ENCODE measurements at regions not wholly inside any gene's neighbourhood (a gene's known extent, or its start where the extent isn't known, plus 50 kb on each side); places are given as distances from the start of the nearest gene placed in this dataset.
A peak's percentile ranks its signal among the peaks of the same experiment; 100 is the strongest.
"Not testable (repeated sequence)": the region's sequence is repeated elsewhere in the genome, so short reads cannot be mapped to it uniquely, and the experiment has no call there.

- DNase-seq: peak; percentile 73
These were observed 485.3 kb downstream of the UQCRFS1 start for GRCh38 chr19:28727480-28728159.

GRCh38 chr19:28726533-28727479 is 486.1 kb downstream of the UQCRFS1 start:
- DNase-seq: peak; percentile 2

DNA sequence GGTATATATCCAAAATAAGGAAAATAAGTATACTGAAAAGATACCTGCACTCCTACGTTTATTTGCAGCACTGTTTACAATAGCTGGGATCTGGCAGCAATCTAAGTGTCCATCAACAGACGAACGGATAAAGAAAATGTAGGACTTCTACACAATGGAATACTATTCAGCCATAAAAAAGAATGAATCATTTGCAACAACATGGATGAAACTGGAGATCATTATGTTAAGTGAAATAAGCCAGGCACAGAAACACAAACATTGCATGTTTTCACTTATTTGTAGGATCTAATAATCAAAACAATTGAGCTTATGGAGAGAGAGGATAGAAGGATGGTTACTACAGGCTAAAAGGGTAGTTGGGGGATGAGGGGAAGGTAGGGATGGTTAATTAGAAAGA is 494.0 kb downstream of the UQCRFS1 start:
- DNase-seq: no peak

GRCh38 chr19:28715157-28715556 is 497.8 kb downstream of the UQCRFS1 start:
- DNase-seq: no peak

GRCh38 chr19:28711411-28711810 is 501.5 kb downstream of the UQCRFS1 start:
- DNase-seq: no peak

- peak; percentile 86 for DNase-seq
These were observed 502.7 kb downstream of the UQCRFS1 start for GRCh38 chr19:28710278-28710677.

GRCh38 chr19:28706693-28707092 is 506.3 kb downstream of the UQCRFS1 start:
- no peak for DNase-seq

DNA sequence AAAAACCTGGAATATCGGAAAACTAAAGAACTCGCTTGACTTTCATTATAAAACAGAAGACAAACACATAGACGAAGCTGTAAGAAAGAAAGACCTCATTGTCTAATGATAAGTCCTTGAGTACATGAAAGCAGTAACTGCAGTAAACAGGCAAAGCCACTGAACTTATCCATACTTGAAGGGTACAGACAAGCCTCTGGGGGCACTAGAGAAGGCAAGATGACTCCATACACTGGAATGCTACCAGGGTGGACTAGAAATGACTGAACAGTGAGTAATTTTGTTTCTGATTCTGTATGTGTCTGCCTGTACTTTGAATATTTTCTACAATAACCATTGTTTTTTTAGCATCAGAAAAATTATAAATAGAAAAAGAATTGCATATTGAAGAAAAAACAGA is 507.9 kb downstream of the UQCRFS1 start:
- peak; percentile 4 for DNase-seq

- no peak for DNase-seq
These were observed 509.5 kb downstream of the UQCRFS1 start for GRCh38 chr19:28703400-28703956.

DNA sequence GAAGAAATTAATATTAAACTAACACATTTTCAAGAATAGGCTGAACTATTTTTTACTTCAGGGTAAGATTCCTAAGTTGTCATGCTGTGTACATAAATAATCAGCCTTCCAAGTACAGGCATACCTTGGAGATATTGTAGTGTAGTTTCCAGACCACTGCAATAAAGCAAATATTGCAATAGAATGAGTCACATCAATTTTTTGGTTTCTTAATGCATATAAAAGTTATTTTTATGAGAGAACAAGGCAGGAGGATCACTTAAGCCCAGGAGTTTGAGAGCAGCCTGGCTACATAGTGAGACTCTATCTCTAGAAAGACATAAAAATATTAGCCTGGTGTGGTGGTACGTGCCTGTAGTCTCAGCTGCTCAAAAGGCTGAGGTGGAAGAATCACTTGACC is 511.5 kb downstream of the UQCRFS1 start:
- no peak for DNase-seq

GRCh38 chr19:28700176-28700575 is 512.8 kb downstream of the UQCRFS1 start:
- DNase-seq: no peak

DNA sequence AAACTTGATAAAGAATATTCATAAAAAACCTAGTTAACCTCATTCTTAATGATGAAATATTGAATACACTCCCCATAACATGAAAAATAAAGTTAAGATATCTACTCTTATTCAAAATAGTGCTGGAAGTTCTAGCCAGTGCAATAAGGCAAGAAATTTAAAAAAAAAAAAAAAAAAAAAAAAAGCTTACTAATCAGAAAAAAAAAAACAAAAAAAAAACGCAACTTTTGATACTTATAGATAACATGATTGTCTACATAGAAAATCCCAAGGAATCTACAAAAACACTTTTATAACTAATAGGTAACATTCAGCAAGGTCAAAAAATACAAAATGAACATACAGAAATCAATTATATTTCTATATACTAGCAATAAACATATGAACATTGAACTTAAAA is 515.6 kb downstream of the UQCRFS1 start:
- no peak for DNase-seq

DNA sequence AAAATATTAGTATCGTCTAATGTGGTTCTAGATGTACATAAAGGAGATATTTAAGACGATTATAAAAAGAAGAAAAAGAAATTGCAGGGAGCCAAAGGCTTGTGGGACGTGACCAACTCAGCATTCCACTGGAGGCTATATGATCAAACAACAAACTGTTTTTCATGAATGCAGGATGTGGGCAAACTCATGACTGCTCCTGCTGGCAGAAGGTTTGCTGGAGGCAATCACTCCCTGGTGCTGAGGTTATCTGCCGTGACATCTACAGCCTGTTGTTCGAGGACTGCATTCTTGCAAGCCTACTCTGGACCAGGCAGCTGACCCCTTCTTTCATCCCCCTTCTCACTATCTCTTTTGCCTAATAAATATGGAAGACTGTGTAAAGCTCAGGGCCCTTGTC is 518.1 kb downstream of the UQCRFS1 start:
- no peak for DNase-seq

GRCh38 chr19:28691683-28692082 is 521.3 kb downstream of the UQCRFS1 start:
- DNase-seq: no peak

- DNase-seq: not testable (repeated sequence)
These were observed 523.5 kb downstream of the UQCRFS1 start for GRCh38 chr19:28689464-28689863.

DNA sequence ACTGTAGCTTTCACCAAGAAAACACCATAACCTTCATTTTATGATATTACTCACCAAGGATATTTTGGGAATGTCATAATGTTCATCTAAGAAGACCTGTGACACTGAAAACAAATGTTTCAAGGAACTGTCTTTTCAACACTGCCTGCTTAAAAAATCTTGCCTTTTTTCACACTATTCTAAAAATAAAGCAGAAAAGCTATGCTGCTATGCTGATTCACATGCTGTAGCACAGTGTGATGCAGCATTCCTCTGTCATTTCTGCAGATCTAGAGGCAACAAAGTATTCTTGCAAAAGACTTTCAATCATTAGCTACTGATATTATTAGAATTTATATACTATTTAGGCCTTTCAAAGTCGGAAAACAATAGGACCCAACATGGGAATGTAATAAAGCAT is 525.7 kb downstream of the UQCRFS1 start:
- no peak for DNase-seq

DNA sequence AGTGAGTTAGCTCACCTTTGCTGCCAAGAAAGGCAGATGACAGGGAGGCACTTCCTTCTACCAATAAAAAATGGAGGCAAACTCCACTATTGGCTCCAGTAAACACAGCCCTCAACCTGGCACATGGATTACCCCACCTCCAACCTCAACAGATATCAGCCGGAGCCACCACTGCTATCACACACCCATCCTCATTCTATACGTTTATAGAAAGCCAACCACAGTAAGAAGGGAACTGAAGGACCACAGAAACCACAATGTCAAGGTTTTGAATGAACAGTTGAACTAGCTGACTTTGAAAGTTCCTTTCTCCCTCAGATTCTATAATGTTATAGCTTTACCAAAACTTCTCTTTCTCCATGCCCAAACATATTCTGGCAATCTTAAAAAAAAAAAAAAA is 526.2 kb downstream of the UQCRFS1 start:
- DNase-seq: no peak

DNA sequence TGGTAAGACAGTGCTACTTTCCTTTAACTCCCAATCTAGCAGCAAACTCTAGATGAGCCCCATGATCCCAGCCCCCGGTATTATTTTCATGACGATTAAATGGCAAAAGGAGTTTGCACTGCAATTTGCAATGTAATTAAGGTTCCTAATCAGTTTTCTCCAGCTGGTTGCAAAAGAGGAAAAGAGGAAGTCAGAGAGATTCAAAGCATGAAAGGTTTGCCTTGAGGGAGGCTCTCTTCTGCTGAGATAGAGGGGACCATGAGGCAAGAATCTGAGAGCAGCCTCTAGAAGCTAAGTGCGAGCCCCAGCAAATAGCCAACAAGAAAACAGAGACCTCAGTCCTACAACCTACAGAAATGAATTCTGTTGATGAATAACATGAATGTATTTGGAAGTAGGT is 527.1 kb downstream of the UQCRFS1 start:
- no peak for DNase-seq

GRCh38 chr19:28685077-28685476 is 527.9 kb downstream of the UQCRFS1 start:
- not testable (repeated sequence) for DNase-seq

GRCh38 chr19:28680111-28680510 is 532.8 kb downstream of the UQCRFS1 start:
- no peak for DNase-seq

DNA sequence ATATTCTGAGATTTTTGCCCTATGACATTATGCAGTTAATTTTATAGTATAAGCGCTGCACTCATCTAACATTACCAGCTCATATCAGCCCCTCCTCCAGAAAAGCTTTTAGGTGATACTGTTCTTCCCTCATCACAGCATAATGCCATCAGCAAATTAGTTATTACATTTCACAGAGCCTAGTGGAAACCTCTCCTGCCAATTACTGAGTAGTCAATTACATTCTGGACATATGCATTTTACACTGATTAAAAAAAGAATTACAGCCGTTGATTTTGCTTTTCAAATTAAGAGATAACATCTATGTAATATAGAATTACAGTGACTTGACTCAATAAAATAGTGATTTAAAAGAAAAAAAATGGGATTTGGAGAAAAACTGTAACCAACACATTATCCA is 542.1 kb downstream of the UQCRFS1 start:
- DNase-seq: no peak

DNA sequence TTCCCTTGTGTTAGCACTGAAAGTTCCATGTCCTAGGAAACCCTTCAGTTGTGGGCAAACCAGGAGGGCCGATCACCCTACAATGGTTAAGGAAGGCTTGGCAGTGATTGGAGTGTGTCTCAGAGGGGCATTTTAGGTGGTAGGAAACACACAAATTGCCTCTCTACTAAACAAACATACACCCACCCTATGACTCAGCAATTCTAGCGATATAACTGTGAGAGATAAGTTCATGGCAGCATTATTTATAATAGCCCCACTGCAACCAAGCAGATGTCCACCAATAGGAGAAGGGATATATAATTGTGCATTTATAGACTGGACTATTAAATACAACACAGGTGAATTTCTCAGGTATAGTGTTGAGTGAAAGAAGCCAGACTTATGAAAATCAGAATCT is 543.1 kb downstream of the UQCRFS1 start:
- DNase-seq: no peak

- no peak for DNase-seq
These were observed 545.5 kb downstream of the UQCRFS1 start for GRCh38 chr19:28667348-28667977.

Measured in tongue (tissue), 1 donor.